Natural killer cell (primary cell): ENCODE measurements at regions not wholly inside any gene's neighbourhood (a gene's known extent, or its start where the extent isn't known, plus 50 kb on each side); places are given as distances from the start of the nearest gene placed in this dataset.

ENCODE experiments used
- ATAC-seq, 3 donors: fragments of 150-1000 bp in 2 of 3; fragments of 200-7000 bp in 1 of 3; cut with Tn5 transposase; 1 replicate in 1 of 3; 2 replicates in 2 of 3; pipeline ENCODE4 v1.10.0; 2021; ENCODE audit warnings: mild to moderate bottlenecking in 2 of 3, moderate library complexity in 2 of 3
- DNase-seq, 2 donors: peaks; one replicate each; pipeline versions ENCODE4 v3.0.0 to v3.0.0-alpha.2; 2013 to 2021; ENCODE audit warnings: mixed read lengths in 1 of 2
- H3K27ac ChIP-seq: one replicate; pipeline ENCODE4 v1.5.1; 2013; ENCODE audit warnings: mild to moderate bottlenecking, low read length
- H3K27me3 ChIP-seq: one replicate; pipeline ENCODE4 v1.6.1; 2013; ENCODE audit warnings: low read length; ENCODE audit not compliant: control insufficient read depth, insufficient read depth
- H3K36me3 ChIP-seq: one replicate; pipeline ENCODE4 v1.6.1; 2013; ENCODE audit warnings: low read length; ENCODE audit not compliant: control insufficient read depth, insufficient read depth
- H3K4me1 ChIP-seq: one replicate; pipeline ENCODE4 v1.6.1; 2013; ENCODE audit warnings: low read length; ENCODE audit not compliant: control insufficient read depth, insufficient read depth
- H3K4me3 ChIP-seq: one replicate; pipeline ENCODE4 v1.5.1; 2013; ENCODE audit warnings: low read length
- H3K9me3 ChIP-seq: one replicate; pipeline ENCODE4 v1.6.1; 2013; ENCODE audit warnings: low read length; ENCODE audit not compliant: control insufficient read depth, insufficient read depth
- H3K27ac Mint-ChIP-seq, 2 donors: one replicate each; pipeline ENCODE4 v1.8.0; 2022; ENCODE audit warnings: mild to moderate bottlenecking in 2 of 2, mixed read lengths in 2 of 2, moderate library complexity in 1 of 2
- H3K27me3 Mint-ChIP-seq, 2 donors: one replicate each; pipeline ENCODE4 v1.8.0; 2022; ENCODE audit warnings: low read depth in 2 of 2, mixed read lengths in 2 of 2
- H3K36me3 Mint-ChIP-seq: one replicate; pipeline ENCODE4 v1.8.0; 2022; ENCODE audit warnings: mixed read lengths
- H3K4me1 Mint-ChIP-seq, 2 donors: one replicate each; pipeline ENCODE4 v1.8.0; 2022; ENCODE audit warnings: mixed read lengths in 2 of 2
- H3K4me3 Mint-ChIP-seq: one replicate; pipeline ENCODE4 v1.8.0; 2022; ENCODE audit warnings: mild to moderate bottlenecking, moderate library complexity, mixed read lengths
- H3K9me3 Mint-ChIP-seq, 2 donors: one replicate each; pipeline ENCODE4 v1.8.0; 2022; ENCODE audit warnings: mixed read lengths in 2 of 2
- WGBS: methylation state at CpG from one replicate; pipeline ENCODE4 v1.1.7; 2013; ENCODE audit warnings: missing lambda C conversion rate; ENCODE audit not compliant: insufficient coverage; 5-methylcytosine and 5-hydroxymethylcytosine counted together
- intact Hi-C: fragments of 100-400 bp; cut with micrococcal nuclease; formaldehyde crosslinking; loops from one replicate; pipeline ENCODE4 v1.14.2; 2022
- TF ChIP-seq, protein P1 (sequence below): fragments of 200-600 bp; IDR thresholded peaks from one replicate; pipeline ENCODE4 v1.8.0; 2022; ENCODE audit warnings: antibody characterized with exemption

DNA sequence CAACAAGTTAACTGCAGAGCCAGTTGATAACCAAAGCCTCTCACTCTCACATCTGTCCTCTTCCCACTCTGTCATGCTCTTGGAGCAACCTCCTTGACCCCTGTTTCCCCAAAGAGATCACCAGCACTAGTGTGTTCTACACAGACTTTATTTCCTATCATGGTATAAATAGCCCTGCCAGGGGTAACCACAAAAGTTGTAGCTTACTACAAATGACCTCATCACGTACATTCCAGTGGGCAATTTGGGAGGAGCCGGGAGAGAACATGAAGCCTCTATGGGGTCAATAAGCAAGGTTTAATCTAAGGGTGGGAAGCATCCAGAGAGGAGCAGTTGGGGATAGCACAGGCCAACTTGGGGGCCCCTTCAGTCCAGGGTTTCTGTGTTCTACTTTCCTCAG lies 186.5 kb downstream of the KCNA5 start:
- TF ChIP-seq, protein P1, sequence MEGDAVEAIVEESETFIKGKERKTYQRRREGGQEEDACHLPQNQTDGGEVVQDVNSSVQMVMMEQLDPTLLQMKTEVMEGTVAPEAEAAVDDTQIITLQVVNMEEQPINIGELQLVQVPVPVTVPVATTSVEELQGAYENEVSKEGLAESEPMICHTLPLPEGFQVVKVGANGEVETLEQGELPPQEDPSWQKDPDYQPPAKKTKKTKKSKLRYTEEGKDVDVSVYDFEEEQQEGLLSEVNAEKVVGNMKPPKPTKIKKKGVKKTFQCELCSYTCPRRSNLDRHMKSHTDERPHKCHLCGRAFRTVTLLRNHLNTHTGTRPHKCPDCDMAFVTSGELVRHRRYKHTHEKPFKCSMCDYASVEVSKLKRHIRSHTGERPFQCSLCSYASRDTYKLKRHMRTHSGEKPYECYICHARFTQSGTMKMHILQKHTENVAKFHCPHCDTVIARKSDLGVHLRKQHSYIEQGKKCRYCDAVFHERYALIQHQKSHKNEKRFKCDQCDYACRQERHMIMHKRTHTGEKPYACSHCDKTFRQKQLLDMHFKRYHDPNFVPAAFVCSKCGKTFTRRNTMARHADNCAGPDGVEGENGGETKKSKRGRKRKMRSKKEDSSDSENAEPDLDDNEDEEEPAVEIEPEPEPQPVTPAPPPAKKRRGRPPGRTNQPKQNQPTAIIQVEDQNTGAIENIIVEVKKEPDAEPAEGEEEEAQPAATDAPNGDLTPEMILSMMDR = no peak
- no peak for DNase-seq
- no peak overlapping the region for H3K27ac Mint-ChIP-seq
- no peaks in the 10 kb centered on the region for H3K36me3 ChIP-seq
- no peaks in the 10 kb centered on the region for H3K27me3 ChIP-seq
- H3K4me1 Mint-ChIP-seq = no peaks in the 10 kb centered on the region
- no peaks in the 10 kb centered on the region for H3K4me1 ChIP-seq
- no peak overlapping the region for H3K4me3 ChIP-seq
- no peaks in the 10 kb centered on the region for H3K9me3 ChIP-seq
- ATAC-seq = no peak
- no peak overlapping the region for H3K27ac ChIP-seq
- intact Hi-C loops = no loop called here
- no peak overlapping the region for H3K4me3 Mint-ChIP-seq
- H3K36me3 Mint-ChIP-seq = no peaks in the 10 kb centered on the region
- 74% methylated on average over 2 of the region's 2 CpGs for WGBS
- no peaks in the 10 kb centered on the region for H3K9me3 Mint-ChIP-seq
- H3K27me3 Mint-ChIP-seq = peaks cover 0 to 6% of the 10 kb centered on the region in 2 donors

DNA sequence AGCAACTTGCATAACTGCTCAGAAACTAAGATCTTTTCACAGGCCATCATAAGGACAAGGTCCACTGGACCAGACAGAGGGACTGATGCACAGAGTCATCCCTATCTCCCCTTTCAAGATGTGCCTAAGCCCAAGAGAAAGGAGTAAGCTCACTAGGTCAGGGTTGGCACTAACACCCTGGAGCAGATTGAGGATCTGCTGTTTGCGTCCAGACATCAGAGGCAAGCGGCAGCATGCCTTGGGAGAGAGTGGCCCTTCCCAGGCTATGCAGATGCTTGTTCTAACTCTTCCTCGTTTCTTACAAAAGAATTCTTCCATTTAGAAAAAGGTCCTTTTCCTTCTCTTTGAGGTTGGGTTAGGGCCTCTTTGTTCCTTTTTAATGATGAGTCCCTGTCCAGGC lies 187.2 kb downstream of the KCNA5 start:
- no peaks in the 10 kb centered on the region for H3K27me3 ChIP-seq
- H3K4me3 ChIP-seq = no peak overlapping the region
- 87% methylated on average over 3 of the region's 3 CpGs for WGBS
- intact Hi-C loops = no loop called here
- no peaks in the 10 kb centered on the region for H3K4me1 Mint-ChIP-seq
- TF ChIP-seq, protein P1 = no peak
- no peak for DNase-seq
- no peaks in the 10 kb centered on the region for H3K9me3 Mint-ChIP-seq
- no peaks in the 10 kb centered on the region for H3K36me3 ChIP-seq
- H3K27me3 Mint-ChIP-seq = peaks cover 0 to 6% of the 10 kb centered on the region in 2 donors
- no peak overlapping the region for H3K4me3 Mint-ChIP-seq
- no peak for ATAC-seq
- H3K9me3 ChIP-seq = no peaks in the 10 kb centered on the region
- no peak overlapping the region for H3K27ac Mint-ChIP-seq
- no peak overlapping the region for H3K27ac ChIP-seq
- H3K36me3 Mint-ChIP-seq = no peaks in the 10 kb centered on the region
- no peaks in the 10 kb centered on the region for H3K4me1 ChIP-seq

DNA sequence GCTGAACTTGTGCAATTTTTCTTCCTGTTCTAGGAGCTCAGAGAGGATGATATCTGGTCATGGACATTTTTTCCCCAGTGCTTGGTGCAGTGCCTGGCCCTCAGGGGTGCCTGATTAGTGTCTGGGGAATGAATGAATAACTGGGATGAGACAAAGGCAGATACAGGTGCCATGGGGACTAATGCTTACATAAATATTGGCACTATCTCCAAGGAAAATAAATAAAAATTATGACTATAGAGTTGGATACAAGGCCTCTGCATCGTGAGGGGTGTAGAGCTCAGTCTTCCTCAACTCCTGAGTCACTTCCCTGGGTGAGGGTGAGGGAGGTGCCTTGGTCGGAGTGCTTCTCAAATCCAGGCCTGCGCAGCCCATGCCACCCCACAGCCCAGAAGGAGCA lies 188.6 kb downstream of the KCNA5 start:
- Histone ChIP-seq H3K9me3 (no peaks in the 10 kb centered on the region), H3K36me3 (no peaks in the 10 kb centered on the region), H3K4me1 (no peaks in the 10 kb centered on the region), H3K27me3 (no peaks in the 10 kb centered on the region), H3K4me3 (no peak overlapping the region), H3K27ac (no peak overlapping the region)
- WGBS = 83% methylated on average over 3 of the region's 3 CpGs
- Mint-ChIP-seq H3K36me3 (no peaks in the 10 kb centered on the region), H3K27ac (no peak overlapping the region), H3K27me3 (peaks cover 0 to 7% of the 10 kb centered on the region in 2 donors), H3K4me3 (no peak overlapping the region), H3K9me3 (no peaks in the 10 kb centered on the region), H3K4me1 (no peaks in the 10 kb centered on the region)
- TF ChIP-seq, protein P1 = no peak
- DNase-seq (no peak), ATAC-seq (no peak)
- intact Hi-C loops = no loop called here

DNA sequence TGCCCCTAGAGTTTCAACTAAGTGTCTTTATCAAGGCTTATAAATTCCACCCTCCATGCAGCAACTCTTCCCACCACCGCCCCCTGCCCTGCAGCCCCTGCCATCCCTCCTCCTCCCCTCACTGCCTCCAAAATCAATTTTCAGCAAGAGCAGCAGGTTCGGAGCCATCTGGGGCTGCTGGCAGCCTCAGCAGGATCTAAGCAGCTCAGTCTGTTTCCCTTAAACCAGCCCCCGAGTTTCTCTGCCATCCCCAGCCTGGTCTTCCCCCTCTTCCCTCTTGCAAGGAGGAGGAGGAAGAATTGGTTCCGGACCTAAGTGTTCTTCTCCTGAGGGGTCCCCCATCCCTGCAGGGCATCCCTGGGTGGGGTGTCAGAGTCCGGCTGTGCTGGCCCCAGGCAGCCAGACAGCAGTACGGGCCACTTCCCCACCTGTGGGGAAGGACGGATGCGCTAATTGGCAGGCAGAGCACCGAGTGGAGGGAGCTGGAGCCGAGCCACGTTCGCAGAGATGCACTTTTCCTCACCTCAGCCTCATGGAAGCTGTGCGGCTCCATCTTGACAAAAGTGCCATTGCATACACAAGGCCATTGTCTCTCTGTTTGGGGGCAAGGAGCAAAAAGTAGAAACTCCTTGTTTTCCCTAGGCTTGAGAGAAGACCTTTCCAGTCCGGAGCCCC lies 189.3 kb downstream of the KCNA5 start:
- Mint-ChIP-seq H3K4me1 (no peaks in the 10 kb centered on the region), H3K36me3 (no peaks in the 10 kb centered on the region), H3K4me3 (no peak overlapping the region), H3K27me3 (peaks cover 0 to 13% of the 10 kb centered on the region in 2 donors), H3K9me3 (no peaks in the 10 kb centered on the region), H3K27ac (no peak overlapping the region)
- TF ChIP-seq, protein P1 = no peak
- Histone ChIP-seq H3K9me3 (no peaks in the 10 kb centered on the region), H3K36me3 (no peaks in the 10 kb centered on the region), H3K4me3 (no peak overlapping the region), H3K4me1 (no peaks in the 10 kb centered on the region), H3K27me3 (no peaks in the 10 kb centered on the region), H3K27ac (no peak overlapping the region)
- intact Hi-C loops = no loop called here
- ATAC-seq = no peak
- WGBS = 83% methylated on average over 14 of the region's 14 CpGs
- DNase-seq = no peak
